Heart left ventricle (tissue), 16 donors: ENCODE measurements at regions not wholly inside any gene's neighbourhood (a gene's known extent, or its start where the extent isn't known, plus 50 kb on each side); places are given as distances from the start of the nearest gene placed in this dataset.

Experiments used
- ATAC-seq, 4 donors: fragments of 200-7000 bp; cut with Tn5 transposase; one replicate each; pipeline ENCODE4 v1.9.1; 2020 to 2022; ENCODE audit warnings: moderate library complexity in 4 of 4, mild to moderate bottlenecking in 3 of 4, moderate number of reproducible peaks in 1 of 4
- DNase-seq, 5 donors: peaks; one replicate each; pipeline ENCODE4 v3.0.0-alpha.2; 2020
- H3K27ac ChIP-seq, 12 donors: fragments of 200-600 bp; sonication (generic) in 4 of 12; one replicate each; pipeline versions ENCODE4 v1.5.0 to v1.8.0; 2016 to 2022; ENCODE audit warnings: mild to moderate bottlenecking in 2 of 12
- H3K27me3 ChIP-seq, 9 donors: fragments of 200-600 bp; sonication (generic) in 2 of 9; one replicate each; pipeline versions ENCODE4 v1.5.1 to v1.8.0; 2016 to 2022; ENCODE audit warnings: mild to moderate bottlenecking in 3 of 9
- H3K36me3 ChIP-seq, 9 donors: fragments of 200-600 bp; sonication (generic) in 2 of 9; one replicate each; pipeline versions ENCODE4 v1.5.0 to v1.8.0; 2018 to 2022; ENCODE audit warnings: mild to moderate bottlenecking in 2 of 9
- H3K4me1 ChIP-seq, 12 donors: fragments of 200-600 bp; sonication (generic) in 4 of 12; one replicate each; pipeline versions ENCODE4 v1.5.0 to v1.8.0; 2016 to 2022; ENCODE audit warnings: mild to moderate bottlenecking in 3 of 12
- H3K4me3 ChIP-seq, 12 donors: fragments of 200-600 bp; sonication (generic) in 4 of 12; one replicate each; pipeline versions ENCODE4 v1.5.0 to v1.8.0; 2017 to 2022; ENCODE audit warnings: mild to moderate bottlenecking in 9 of 12, moderate library complexity in 4 of 12
- H3K9me3 ChIP-seq, 12 donors: fragments of 200-600 bp; sonication (generic) in 4 of 12; one replicate each; pipeline versions ENCODE4 v1.5.0 to v1.8.0; 2016 to 2022; ENCODE audit warnings: mild to moderate bottlenecking in 1 of 12
- CTCF ChIP-seq, 12 donors: fragments of 200-600 bp; sonication (generic) in 4 of 12; IDR thresholded peaks; one replicate each; pipeline versions ENCODE4 v1.5.0 to v1.8.0; 2018 to 2022; ENCODE audit warnings: antibody characterized with exemption in 12 of 12, mild to moderate bottlenecking in 5 of 12
- POLR2A ChIP-seq, 2 donors: fragments of 450-650 bp; IDR thresholded peaks; one replicate each; pipeline ENCODE4 v1.6.1; 2017; ENCODE audit warnings: antibody characterized with exemption in 2 of 2, mild to moderate bottlenecking in 2 of 2, moderate library complexity in 2 of 2
- WGBS, 4 donors: extraction: QIAGEN DNeasy Blood & Tissue Kit in 2 of 4; methylation state at CpG; one replicate each; pipeline versions ENCODE4 v1.1.5 to v1.1.7; 2013 to 2018; 5-methylcytosine and 5-hydroxymethylcytosine counted together
- intact Hi-C, 10 donors: fragments of 100-400 bp; cut with DNase I; formaldehyde crosslinking; loops; one replicate each; pipeline versions ENCODE4 v1.11.1 to v1.14.2; 2022
- donor health status: ischemic (EF 13 %, LVEDD 7.1; RV severe dilation, severe dysfunction).
- donor health status: healthy with polysubstance abuse.
- donor health status: DM: no; HTN: yes; CAD: no.
- donor health status: DM: no; HTN: no; CAD: no.
- donor health status: ischemic (EF 25% LVEDD 6.9; RV normal size, moderate dysfunction).
- donor health status: ischemic (EF 25% LVEDD 5.7; RV mildly dilated, moderate dysfunction).
- donor health status: healthy.
- donor health status: DM: yes; HTN: yes; CAD: no.
- donor health status: ischemic (EF 35%, LVEDD 5.7; RV mildly dilated, moderate dysfunction).
- donor health status: nonischemic (EF 11% LVEDD 7.7; RV severe dilation, severe dysfunction).
- donor health status: DM: yes; HTN: yes; CAD: no.
- donor health status: PGD.
- donor health status: ischemic (EF 29% LVEDD 5.4; RV normal size, mild dysfunction).
- donor health status: nonischemic (EF 23%, LVEDD 6.1; RV moderate dilation, normal function).

DNA sequence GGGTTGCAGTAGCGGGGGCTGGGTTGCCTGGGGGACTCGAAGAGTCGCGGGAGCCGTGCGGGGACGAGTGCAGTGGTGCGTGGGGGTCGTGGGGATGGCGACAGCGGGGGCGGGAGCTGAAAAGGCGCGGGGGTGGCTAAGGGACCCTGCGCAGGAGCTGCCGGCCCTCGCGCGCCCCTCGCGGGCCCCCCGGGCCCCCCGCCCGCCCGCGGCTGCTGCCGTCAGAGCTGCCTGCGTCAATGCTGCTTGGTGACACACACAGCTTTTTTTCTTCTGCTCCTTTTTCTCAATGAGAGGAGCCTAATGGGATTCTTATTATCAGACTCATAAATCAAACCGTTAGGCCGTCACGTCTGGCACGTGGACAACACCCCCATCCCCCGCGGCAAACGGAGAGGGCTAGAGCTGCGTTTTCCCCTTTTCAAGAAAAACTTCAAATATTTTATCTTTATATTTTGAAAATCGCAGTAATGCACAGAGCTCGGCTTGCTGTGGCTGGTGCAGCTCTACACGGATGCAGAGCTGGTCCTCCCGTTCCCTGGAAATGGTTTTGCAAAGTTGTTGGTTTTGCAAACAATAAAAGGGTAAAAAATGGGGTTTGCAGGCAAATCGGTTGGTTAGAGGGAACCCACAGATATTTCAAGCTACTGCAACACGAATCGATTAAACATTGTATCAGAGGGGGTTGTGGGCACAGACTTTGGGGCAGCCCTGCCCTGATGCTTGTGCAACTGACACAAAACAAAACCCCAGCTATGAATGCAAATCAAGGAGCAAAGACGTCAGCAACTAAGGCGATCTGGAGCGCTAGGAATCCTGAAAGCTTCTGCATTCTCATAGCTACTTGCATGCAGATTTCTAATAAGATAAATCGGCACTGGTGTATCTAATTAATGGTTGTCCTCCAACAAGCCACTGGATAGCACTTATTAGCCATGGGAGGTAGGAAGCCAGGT, 161.4 kb downstream of the TBXT start:
- intact Hi-C loops = loop anchor here in 2 of 10 donors (5.0 kb wide), 1 partner anchor 91 kb away; no protein-coding TSS in a partner anchor
- Histone ChIP-seq H3K9me3 (peaks cover 0 to 4% (median 0%) of the 10 kb centered on the region in 12 donors), H3K27me3 (peaks cover 12 to 66% (median 52%) of the 10 kb centered on the region in 9 donors), H3K27ac (peak overlapping the region; percentile 50 to 93 (median 72)), H3K4me1 (peaks cover 0 to 38% (median 21%) of the 10 kb centered on the region in 12 donors), H3K36me3 (no peaks in the 10 kb centered on the region), H3K4me3 (peak overlapping the region in 11 of 12 donors; percentile 25 to 52 (median 41))
- 0 to 2% (median 1%) methylated on average over 23 to 47 of the region's 47 CpGs for WGBS, 4 donors
- TF ChIP-seq POLR2A (IDR thresholded peaks at IDR 0.05) (no peak), CTCF (IDR thresholded peaks at IDR 0.05) (no peak)
- DNase-seq (peak; percentile 64 to 80 (median 75)), ATAC-seq (peak; percentile 46 to 89 (median 72))

DNA sequence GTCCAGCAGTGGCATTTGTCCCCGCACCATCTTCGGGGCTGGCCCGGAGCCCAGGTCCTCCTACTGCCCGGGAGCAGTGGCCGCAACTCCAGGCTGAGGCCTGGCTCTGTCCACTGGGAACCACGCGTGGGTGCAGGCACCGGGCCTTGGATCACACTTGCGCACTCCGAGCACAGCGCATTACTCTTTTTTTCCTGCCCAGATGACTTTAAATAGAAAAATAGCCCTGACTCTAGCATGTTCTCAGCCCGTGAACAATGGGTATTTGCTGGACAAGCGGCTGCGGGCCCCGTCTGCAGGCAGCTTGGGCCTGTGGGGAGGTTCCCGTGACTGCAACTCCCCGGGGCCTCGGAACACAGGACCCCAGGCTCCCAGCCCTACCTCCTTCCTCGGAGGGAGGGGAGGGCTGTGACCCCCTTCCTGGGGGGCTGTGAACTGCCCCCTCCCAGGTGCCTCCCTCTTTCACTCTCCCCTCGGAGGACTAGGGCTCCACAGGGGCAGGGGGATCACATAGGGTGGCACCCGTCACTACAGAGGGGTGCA, 162.2 kb downstream of the TBXT start:
- ATAC-seq (peak; percentile 52 to 82 (median 72)), DNase-seq (peak; percentile 74 to 80 (median 77))
- TF ChIP-seq CTCF (IDR thresholded peaks at IDR 0.05) (no peak), POLR2A (IDR thresholded peaks at IDR 0.05) (no peak)
- H3K27ac ChIP-seq = peak overlapping the region; percentile 50 to 93 (median 72)
- H3K27me3 ChIP-seq = peaks cover 12 to 59% (median 48%) of the 10 kb centered on the region in 9 donors
- H3K9me3 ChIP-seq = peaks cover 0 to 4% (median 0%) of the 10 kb centered on the region in 12 donors
- H3K4me1 ChIP-seq = peaks cover 0 to 38% (median 21%) of the 10 kb centered on the region in 12 donors
- H3K36me3 ChIP-seq = no peaks in the 10 kb centered on the region
- peak overlapping the region in 11 of 12 donors; percentile 25 to 52 (median 41) for H3K4me3 ChIP-seq
- intact Hi-C loops = loop anchor here in 2 of 10 donors (5.0 kb wide), 1 partner anchor 92 kb away; no protein-coding TSS in a partner anchor
- WGBS, 4 donors = 2 to 6% (median 5%) methylated on average over 14 to 21 of the region's 21 CpGs

- no peak for DNase-seq
- intact Hi-C loops = loop anchor here in 2 of 10 donors (5.0 kb wide), 1 partner anchor 92 kb away; no protein-coding TSS in a partner anchor
Measured at GRCh38 chr6:166004876-166005275, 162.8 kb downstream of the TBXT start.

More at GRCh38 chr6:166004876-166005275, 162.8 kb downstream of the TBXT start:
- peak overlapping the region in 2 of 12 donors; percentile 37 to 50 for H3K4me3 ChIP-seq
- peak overlapping the region in 10 of 12 donors; percentile 57 to 93 (median 74) for H3K27ac ChIP-seq
- no peak for ATAC-seq
- WGBS, 4 donors = 77 to 83% (median 79%) methylated on average over 12 of the region's 12 CpGs
- H3K4me1 ChIP-seq = peaks cover 0 to 38% (median 21%) of the 10 kb centered on the region in 12 donors
- TF ChIP-seq CTCF (IDR thresholded peaks at IDR 0.05) (no peak), POLR2A (IDR thresholded peaks at IDR 0.05) (no peak)
- peaks cover 0 to 4% (median 0%) of the 10 kb centered on the region in 12 donors for H3K9me3 ChIP-seq
- no peaks in the 10 kb centered on the region for H3K36me3 ChIP-seq
- peaks cover 12 to 58% (median 42%) of the 10 kb centered on the region in 9 donors for H3K27me3 ChIP-seq
